RKO (cell line): ENCODE measurements at regions not wholly inside any gene's neighbourhood (a gene's known extent, or its start where the extent isn't known, plus 50 kb on each side); places are given as distances from the start of the nearest gene placed in this dataset.

Experiments
- DNase-seq: peaks from one replicate; pipeline ENCODE4 v3.0.0-alpha.2; 2016; ENCODE audit warnings: low spot score

GRCh38 chr2:6744038-6744437 is 121.7 kb downstream of the CMPK2 start:
- no peak for DNase-seq

- DNase-seq = no peak
Measured at GRCh38 chr2:6747433-6747832, 118.3 kb downstream of the CMPK2 start.

GRCh38 chr2:6748406-6749067 is 117.2 kb downstream of the CMPK2 start:
- no peak for DNase-seq

- no peak for DNase-seq
Measured at GRCh38 chr2:6749962-6750361, 115.7 kb downstream of the CMPK2 start.

GRCh38 chr2:6750411-6751158 is 115.1 kb downstream of the CMPK2 start:
- no peak for DNase-seq

GRCh38 chr2:6754419-6754818 is 111.3 kb downstream of the CMPK2 start:
- DNase-seq = no peak

GRCh38 chr2:6755456-6755855 is 110.3 kb downstream of the CMPK2 start:
- DNase-seq = no peak

GRCh38 chr2:6757215-6757614 is 108.5 kb downstream of the CMPK2 start:
- no peak for DNase-seq

GRCh38 chr2:6759689-6760088 is 106.0 kb downstream of the CMPK2 start:
- DNase-seq = no peak

GRCh38 chr2:6760132-6760531 is 105.6 kb downstream of the CMPK2 start:
- DNase-seq = no peak

GRCh38 chr2:6764968-6765723 is 100.6 kb downstream of the CMPK2 start:
- DNase-seq = no peak

- no peak for DNase-seq
Measured at GRCh38 chr2:6769346-6769745, 96.4 kb downstream of the CMPK2 start.

GRCh38 chr2:6770006-6770405 is 95.7 kb downstream of the CMPK2 start:
- no peak for DNase-seq

GRCh38 chr2:6771634-6772611 is 93.8 kb downstream of the CMPK2 start:
- DNase-seq = peak; percentile 12

- DNase-seq = peak; percentile 40
Measured at GRCh38 chr2:6773007-6773693, 92.6 kb downstream of the CMPK2 start.

- no peak for DNase-seq
Measured at GRCh38 chr2:6773694-6774044, 92.0 kb downstream of the CMPK2 start.

GRCh38 chr2:6776125-6776524 is 89.6 kb downstream of the CMPK2 start:
- no peak for DNase-seq

GRCh38 chr2:6777626-6778025 is 88.1 kb downstream of the CMPK2 start:
- DNase-seq = no peak

- no peak for DNase-seq
Measured at GRCh38 chr2:6780765-6781274, 84.9 kb downstream of the CMPK2 start.

- DNase-seq = no peak
Measured at GRCh38 chr2:6782517-6783237, 83.0 kb downstream of the CMPK2 start.
